NCI-H1048 (cell line): ENCODE measurements at regions not wholly inside any gene's neighbourhood (a gene's known extent, or its start where the extent isn't known, plus 50 kb on each side); places are given as distances from the start of the nearest gene placed in this dataset.

Experiments used
- DNase-seq: peaks from one replicate; lab custom pipeline; 2025; lab: John Stamatoyannopoulos, UW

- no peak for DNase-seq
These were observed 362.7 kb upstream of the COBL start for GRCh38 chr7:51679358-51679757.

GRCh38 chr7:51666751-51667150, 350.1 kb upstream of the COBL start:
- no peak for DNase-seq

GRCh38 chr7:51666266-51666665, 349.7 kb upstream of the COBL start:
- DNase-seq, result peak; percentile 26

- no peak for DNase-seq
These were observed 348.6 kb upstream of the COBL start for GRCh38 chr7:51665045-51665780.

GRCh38 chr7:51660516-51660915, 343.9 kb upstream of the COBL start:
- DNase-seq, result no peak

GRCh38 chr7:51658684-51659083, 342.1 kb upstream of the COBL start:
- no peak for DNase-seq

- DNase-seq, result peak; percentile 95
These were observed 331.3 kb upstream of the COBL start for GRCh38 chr7:51647931-51648351.

- DNase-seq, result no peak
These were observed 330.9 kb upstream of the COBL start for GRCh38 chr7:51647486-51647885.

GRCh38 chr7:51645702-51646298, 329.2 kb upstream of the COBL start:
- DNase-seq, result no peak

GRCh38 chr7:51645255-51645654, 328.6 kb upstream of the COBL start:
- DNase-seq, result no peak

- no peak for DNase-seq
These were observed 327.6 kb upstream of the COBL start for GRCh38 chr7:51644216-51644615.

- no peak for DNase-seq
These were observed 324.2 kb upstream of the COBL start for GRCh38 chr7:51640841-51641240.

- no peak for DNase-seq
These were observed 323.2 kb upstream of the COBL start for GRCh38 chr7:51639661-51640334.

- DNase-seq, result no peak
These were observed 319.9 kb upstream of the COBL start for GRCh38 chr7:51636503-51636902.

GRCh38 chr7:51635775-51636174, 319.2 kb upstream of the COBL start:
- no peak for DNase-seq

- no peak for DNase-seq
These were observed 317.9 kb upstream of the COBL start for GRCh38 chr7:51634538-51634937.

GRCh38 chr7:51634025-51634424, 317.4 kb upstream of the COBL start:
- DNase-seq, result no peak

GRCh38 chr7:51633596-51633995, 317.0 kb upstream of the COBL start:
- no peak for DNase-seq

GRCh38 chr7:51633006-51633405, 316.4 kb upstream of the COBL start:
- no peak for DNase-seq

- DNase-seq, result no peak
These were observed 314.3 kb upstream of the COBL start for GRCh38 chr7:51630933-51631332.

GRCh38 chr7:51629206-51629605, 312.6 kb upstream of the COBL start:
- DNase-seq, result no peak

- DNase-seq, result no peak
These were observed 305.3 kb upstream of the COBL start for GRCh38 chr7:51621956-51622355.

GRCh38 chr7:51620706-51621105, 304.1 kb upstream of the COBL start:
- no peak for DNase-seq
